ENCODE measurements at regions not wholly inside any gene's neighbourhood (a gene's known extent, or its start where the extent isn't known, plus 50 kb on each side); places are given as distances from the start of the nearest gene placed in this dataset.

DNA sequence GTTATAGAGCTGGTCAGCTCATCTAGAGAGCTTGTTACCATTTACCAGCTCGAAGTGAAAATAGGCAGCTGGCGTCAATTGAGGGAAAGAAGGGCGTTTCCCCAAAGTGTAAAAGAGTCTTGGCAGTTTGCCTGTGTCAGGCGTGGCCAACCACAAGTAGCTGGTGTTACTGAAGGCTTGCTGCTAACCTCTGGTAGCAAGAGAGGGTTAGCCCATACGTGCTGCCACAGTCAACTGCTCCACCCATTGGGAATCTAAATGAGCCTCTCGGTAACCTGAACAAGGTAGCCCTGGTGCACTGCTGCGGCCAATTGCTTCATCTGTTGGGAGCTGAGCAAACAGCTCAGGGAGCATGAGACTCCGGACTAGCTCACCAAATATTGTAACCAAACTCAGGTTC is 314.9 kb upstream of the SLITRK5 start:
- TF ChIP-seq MYC (IDR thresholded peaks at IDR 0.05; ENCODE audit: low read depth, low read length) (no peak), POLR2A (IDR thresholded peaks at IDR 0.05; ENCODE audit: extremely low read depth, insufficient read length) (no peak), CTCF (IDR thresholded peaks at IDR 0.05; ENCODE audit: low read depth, low read length) (no peak), MAX (IDR thresholded peaks at IDR 0.05; ENCODE audit: low read depth, low read length) (no peak)
- H3K4me3 ChIP-seq (ENCODE audit: low read depth, low read length): no peak overlapping the region
- DNase-seq (ENCODE audit: low read depth): no peak

- TF ChIP-seq MYC (IDR thresholded peaks at IDR 0.05; ENCODE audit: low read depth, low read length): no peak
- no peak for TF ChIP-seq MAX (IDR thresholded peaks at IDR 0.05; ENCODE audit: low read depth, low read length)
- TF ChIP-seq CTCF (IDR thresholded peaks at IDR 0.05; ENCODE audit: low read depth, low read length): no peak
- no peak for TF ChIP-seq POLR2A (IDR thresholded peaks at IDR 0.05; ENCODE audit: extremely low read depth, insufficient read length)
- no peak for DNase-seq (ENCODE audit: low read depth)
- H3K4me3 ChIP-seq (ENCODE audit: low read depth, low read length): no peak overlapping the region
Observed at GRCh38 chr13:87358319-87358718, 312.9 kb upstream of the SLITRK5 start.

DNA sequence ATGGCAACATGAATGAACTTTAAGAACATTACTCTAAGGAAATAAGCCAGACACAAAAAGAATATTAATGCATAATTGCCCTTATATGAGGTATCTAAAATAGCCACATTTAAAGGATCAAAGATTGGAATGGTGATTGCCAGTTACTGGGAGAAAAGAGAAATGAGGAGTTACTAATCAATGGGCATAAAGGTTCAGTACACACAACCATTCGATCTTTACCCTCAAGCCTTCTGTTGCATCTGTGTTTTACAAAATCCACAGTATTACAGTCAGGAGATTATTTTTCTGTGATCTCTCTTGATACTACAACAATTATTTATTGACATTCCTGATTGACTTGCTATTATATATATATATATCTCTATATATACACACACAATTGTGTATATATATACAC is 310.0 kb upstream of the SLITRK5 start:
- DNase-seq (ENCODE audit: low read depth): no peak
- TF ChIP-seq MAX (IDR thresholded peaks at IDR 0.05; ENCODE audit: low read depth, low read length) (no peak), MYC (IDR thresholded peaks at IDR 0.05; ENCODE audit: low read depth, low read length) (no peak), CTCF (IDR thresholded peaks at IDR 0.05; ENCODE audit: low read depth, low read length) (no peak), POLR2A (IDR thresholded peaks at IDR 0.05; ENCODE audit: extremely low read depth, insufficient read length) (no peak)
- H3K4me3 ChIP-seq (ENCODE audit: low read depth, low read length): no peak overlapping the region

DNA sequence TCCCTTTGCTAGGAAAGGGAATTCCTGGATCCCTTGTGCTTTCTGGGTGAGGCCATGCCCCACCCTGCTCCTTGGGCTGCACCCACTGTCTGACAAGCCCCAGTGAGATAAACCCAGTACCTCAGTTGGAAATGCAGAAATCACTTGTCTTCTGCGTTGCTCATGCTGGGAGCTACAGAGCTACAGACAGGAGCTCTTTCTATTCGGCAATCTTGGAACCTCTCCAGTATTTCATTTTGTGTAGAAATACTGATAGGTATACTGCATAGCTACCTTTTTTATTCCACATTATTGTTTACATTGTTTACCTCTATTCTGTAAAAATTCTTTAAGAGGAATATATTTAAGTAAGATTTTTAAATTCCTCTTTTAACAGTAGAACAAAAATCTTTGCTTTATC is 302.5 kb upstream of the SLITRK5 start:
- H3K4me3 ChIP-seq (ENCODE audit: low read depth, low read length): no peak overlapping the region
- no peak for TF ChIP-seq POLR2A (IDR thresholded peaks at IDR 0.05; ENCODE audit: extremely low read depth, insufficient read length)
- no peak for TF ChIP-seq MAX (IDR thresholded peaks at IDR 0.05; ENCODE audit: low read depth, low read length)
- no peak for TF ChIP-seq CTCF (IDR thresholded peaks at IDR 0.05; ENCODE audit: low read depth, low read length)
- TF ChIP-seq MYC (IDR thresholded peaks at IDR 0.05; ENCODE audit: low read depth, low read length): no peak
- DNase-seq (ENCODE audit: low read depth): no peak

DNA sequence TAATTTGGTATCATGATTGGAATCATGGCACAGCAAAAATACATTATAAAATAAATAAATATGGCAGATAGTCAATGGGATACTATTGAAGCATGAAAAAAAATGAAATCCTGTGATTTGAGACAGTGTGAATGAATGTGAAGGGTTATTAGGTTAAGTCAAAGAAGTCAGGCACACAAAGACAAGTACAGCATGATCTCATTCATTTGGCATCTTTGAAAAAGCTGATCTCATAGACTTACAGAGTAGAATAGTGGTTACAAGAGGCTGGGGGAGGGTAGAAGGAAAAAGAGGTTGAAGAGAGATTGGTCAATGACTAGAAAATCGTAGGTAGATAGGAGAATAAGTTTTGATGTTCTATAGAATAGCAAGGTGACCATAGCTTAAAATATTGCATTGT is 295.1 kb upstream of the SLITRK5 start:
- H3K4me3 ChIP-seq (ENCODE audit: low read depth, low read length): no peak overlapping the region
- no peak for DNase-seq (ENCODE audit: low read depth)
- no peak for TF ChIP-seq MAX (IDR thresholded peaks at IDR 0.05; ENCODE audit: low read depth, low read length)
- no peak for TF ChIP-seq MYC (IDR thresholded peaks at IDR 0.05; ENCODE audit: low read depth, low read length)

DNA sequence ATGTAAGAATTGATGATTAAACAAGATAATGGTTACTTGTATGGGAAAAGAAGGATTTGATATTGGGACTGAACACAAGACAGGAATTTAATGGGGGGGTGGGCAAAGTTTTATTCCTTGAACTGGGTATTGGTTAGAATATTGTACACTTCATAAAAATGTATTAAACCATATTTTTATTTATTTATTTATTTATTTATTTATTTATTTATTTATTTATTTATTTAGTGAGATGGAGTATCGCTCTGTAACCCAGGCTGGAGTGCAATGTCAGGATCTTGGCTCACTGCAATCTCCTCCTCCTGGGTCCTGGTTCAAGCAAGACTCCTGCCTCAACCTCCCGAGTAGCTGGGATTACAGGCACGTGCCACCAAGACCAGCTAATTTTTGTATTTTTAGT is 287.1 kb upstream of the SLITRK5 start:
- H3K4me3 ChIP-seq (ENCODE audit: low read depth, low read length): no peak overlapping the region
- TF ChIP-seq CTCF (IDR thresholded peaks at IDR 0.05; ENCODE audit: low read depth, low read length) (no peak), MYC (IDR thresholded peaks at IDR 0.05; ENCODE audit: low read depth, low read length) (no peak), POLR2A (IDR thresholded peaks at IDR 0.05; ENCODE audit: extremely low read depth, insufficient read length) (no peak), MAX (IDR thresholded peaks at IDR 0.05; ENCODE audit: low read depth, low read length) (no peak)
- DNase-seq (ENCODE audit: low read depth): no peak
